ENCODE measurements at regions not wholly inside any gene's neighbourhood (a gene's known extent, or its start where the extent isn't known, plus 50 kb on each side); places are given as distances from the start of the nearest gene placed in this dataset.

DNA sequence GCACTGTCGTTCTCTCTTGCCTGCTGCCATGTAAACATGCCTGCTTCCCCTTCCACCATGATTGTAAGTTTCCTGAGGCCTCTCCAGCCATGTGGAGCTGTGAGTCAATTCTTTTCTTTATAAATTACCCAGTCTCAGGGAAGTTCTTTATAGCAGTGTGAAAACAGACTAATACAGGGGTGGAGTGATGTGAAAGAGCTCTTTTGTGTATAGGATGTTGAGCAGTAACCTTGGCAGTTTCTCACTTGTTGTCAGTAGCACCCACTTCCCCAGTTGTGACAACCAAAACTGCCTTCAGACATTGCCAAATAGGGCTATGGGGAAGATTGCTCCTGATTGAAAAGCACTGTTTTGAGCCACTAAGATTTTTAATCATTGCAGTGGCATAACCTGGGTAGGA is 552.2 kb upstream of the ZNF462 start:
- TF ChIP-seq, protein P1, sequence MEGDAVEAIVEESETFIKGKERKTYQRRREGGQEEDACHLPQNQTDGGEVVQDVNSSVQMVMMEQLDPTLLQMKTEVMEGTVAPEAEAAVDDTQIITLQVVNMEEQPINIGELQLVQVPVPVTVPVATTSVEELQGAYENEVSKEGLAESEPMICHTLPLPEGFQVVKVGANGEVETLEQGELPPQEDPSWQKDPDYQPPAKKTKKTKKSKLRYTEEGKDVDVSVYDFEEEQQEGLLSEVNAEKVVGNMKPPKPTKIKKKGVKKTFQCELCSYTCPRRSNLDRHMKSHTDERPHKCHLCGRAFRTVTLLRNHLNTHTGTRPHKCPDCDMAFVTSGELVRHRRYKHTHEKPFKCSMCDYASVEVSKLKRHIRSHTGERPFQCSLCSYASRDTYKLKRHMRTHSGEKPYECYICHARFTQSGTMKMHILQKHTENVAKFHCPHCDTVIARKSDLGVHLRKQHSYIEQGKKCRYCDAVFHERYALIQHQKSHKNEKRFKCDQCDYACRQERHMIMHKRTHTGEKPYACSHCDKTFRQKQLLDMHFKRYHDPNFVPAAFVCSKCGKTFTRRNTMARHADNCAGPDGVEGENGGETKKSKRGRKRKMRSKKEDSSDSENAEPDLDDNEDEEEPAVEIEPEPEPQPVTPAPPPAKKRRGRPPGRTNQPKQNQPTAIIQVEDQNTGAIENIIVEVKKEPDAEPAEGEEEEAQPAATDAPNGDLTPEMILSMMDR (IDR thresholded peaks at IDR 0.05) = no peak
- TF ChIP-seq EMX1 (CRISPR knock-in tag; IDR thresholded peaks at IDR 0.05) (no peak), TP53 (CRISPR knock-in tag; IDR thresholded peaks at IDR 0.05) (no peak)

All from WTC11 (cell line).